HEK293 (cell line): ENCODE measurements at regions not wholly inside any gene's neighbourhood (a gene's known extent, or its start where the extent isn't known, plus 50 kb on each side); places are given as distances from the start of the nearest gene placed in this dataset.

Source experiments
- CTCF ChIA-PET: fragments of 350-600 bp; formaldehyde crosslinking; extraction: SDS; loops from one replicate; lab custom pipeline; 2021; ENCODE audit warnings: antibody characterized with exemption; lab: Yijun Ruan, JAX
- POLR2A ChIA-PET: fragments of 300-600 bp; formaldehyde crosslinking; extraction: SDS; loops from one replicate; lab custom pipeline; 2020; ENCODE audit warnings: antibody characterized with exemption, inconsistent platforms; lab: Yijun Ruan, JAX
- H3K27ac ChIP-seq: fragments of 200-500 bp; sonication (Bioruptor generic); 2 replicates; pipeline ENCODE4 v1.5.1; 2014; ENCODE audit warnings: low read depth, low read length, control low read depth, inconsistent platforms; ENCODE audit errors: extremely low read depth
- H3K36me3 ChIP-seq, 2 experiments: fragments of 200-500 bp in 1 of 2; sonication (Bioruptor generic) in 1 of 2; 1 replicate in 1 of 2; 2 replicates in 1 of 2; pipeline ENCODE4 v1.5.1; 2014 to 2017; ENCODE audit warnings: inconsistent platforms in 2 of 2, low read length in 2 of 2; ENCODE audit not compliant: control insufficient read depth in 2 of 2, insufficient read depth in 1 of 2
- H3K4me1 ChIP-seq: fragments of 200-500 bp; sonication (Bioruptor generic); 2 replicates; pipeline ENCODE4 v1.5.1; 2014; ENCODE audit warnings: mild to moderate bottlenecking, low read length, inconsistent platforms; ENCODE audit not compliant: control insufficient read depth, insufficient read depth
- H3K4me3 ChIP-seq: 2 replicates; pipeline ENCODE4 v1.5.1; 2011; ENCODE audit warnings: low read depth, mild to moderate bottlenecking, control low read depth, low read length, moderate library complexity
- H3K9me3 ChIP-seq: fragments of 200-500 bp; sonication (Bioruptor generic); 2 replicates; pipeline ENCODE4 v1.5.1; 2014; ENCODE audit warnings: low read depth, low read length, inconsistent platforms; ENCODE audit not compliant: control insufficient read depth, insufficient read depth
- HOXC10 ChIP-seq: sonication (generic); formaldehyde crosslinking; IDR thresholded peaks from 2 replicates; pipeline ENCODE4 v1.8.1; 2023; ENCODE audit warnings: mild to moderate bottlenecking, missing genetic modification reagents
- INSM2 ChIP-seq: fragments of 450-650 bp; formaldehyde crosslinking; IDR thresholded peaks from 2 replicates; pipeline ENCODE4 v1.5.1; 2016; ENCODE audit warnings: missing biosample characterization, missing genetic modification characterization
- OSR2 ChIP-seq: fragments of 450-650 bp; formaldehyde crosslinking; IDR thresholded peaks from 2 replicates; pipeline ENCODE4 v1.5.1; 2016; ENCODE audit warnings: missing biosample characterization, missing genetic modification characterization
- PBX3 ChIP-seq: sonication (generic); formaldehyde crosslinking; IDR thresholded peaks from 2 replicates; pipeline ENCODE4 v1.8.1; 2022; ENCODE audit warnings: mild to moderate bottlenecking, moderate library complexity, missing genetic modification reagents
- RBAK ChIP-seq: fragments of 450-650 bp; formaldehyde crosslinking; IDR thresholded peaks from 2 replicates; pipeline ENCODE4 v1.5.1; 2016; ENCODE audit warnings: missing biosample characterization, missing genetic modification characterization
- TSHZ1 ChIP-seq: fragments of 450-650 bp; formaldehyde crosslinking; IDR thresholded peaks from 2 replicates; pipeline ENCODE4 v1.5.1; 2016; ENCODE audit warnings: missing biosample characterization, missing genetic modification characterization, borderline replicate concordance
- ZFP3 ChIP-seq: fragments of 450-650 bp; formaldehyde crosslinking; IDR thresholded peaks from 2 replicates; pipeline ENCODE4 v1.5.1; 2016; ENCODE audit warnings: low read depth, missing biosample characterization, missing genetic modification characterization
- ZFP41 ChIP-seq: fragments of 450-650 bp; formaldehyde crosslinking; IDR thresholded peaks from 2 replicates; pipeline ENCODE4 v1.5.1; 2016; ENCODE audit warnings: missing biosample characterization, missing genetic modification characterization, borderline replicate concordance
- ZNF114 ChIP-seq: fragments of 450-650 bp; formaldehyde crosslinking; IDR thresholded peaks from 2 replicates; pipeline ENCODE4 v1.5.0; 2017; ENCODE audit warnings: missing biosample characterization, missing genetic modification characterization
- ZNF155 ChIP-seq: fragments of 450-650 bp; formaldehyde crosslinking; IDR thresholded peaks from 2 replicates; pipeline ENCODE4 v1.5.1; 2016; ENCODE audit warnings: missing biosample characterization, missing genetic modification characterization
- ZNF157 ChIP-seq: fragments of 450-650 bp; formaldehyde crosslinking; IDR thresholded peaks from 2 replicates; pipeline ENCODE4 v1.5.1; 2016; ENCODE audit warnings: missing biosample characterization, missing genetic modification characterization
- ZNF174 ChIP-seq: fragments of 450-650 bp; formaldehyde crosslinking; IDR thresholded peaks from 2 replicates; pipeline ENCODE4 v1.5.0; 2017; ENCODE audit warnings: missing biosample characterization, mild to moderate bottlenecking, missing genetic modification characterization
- ZNF175 ChIP-seq: fragments of 450-650 bp; formaldehyde crosslinking; IDR thresholded peaks from 2 replicates; pipeline ENCODE4 v1.5.1; 2016; ENCODE audit warnings: missing biosample characterization, missing genetic modification characterization
- ZNF214 ChIP-seq: fragments of 450-650 bp; formaldehyde crosslinking; IDR thresholded peaks from 2 replicates; pipeline ENCODE4 v1.5.1; 2017; ENCODE audit warnings: missing biosample characterization, mild to moderate bottlenecking, missing genetic modification characterization, borderline replicate concordance
- ZNF292 ChIP-seq: fragments of 450-650 bp; formaldehyde crosslinking; IDR thresholded peaks from 2 replicates; pipeline ENCODE4 v1.5.1; 2016; ENCODE audit warnings: low read depth, missing biosample characterization, missing genetic modification characterization, borderline replicate concordance
- ZNF354C ChIP-seq: fragments of 450-650 bp; formaldehyde crosslinking; IDR thresholded peaks from 2 replicates; pipeline ENCODE4 v1.5.1; 2016; ENCODE audit warnings: missing biosample characterization, missing genetic modification characterization, low read depth, borderline replicate concordance
- ZNF510 ChIP-seq: fragments of 450-650 bp; formaldehyde crosslinking; IDR thresholded peaks from 2 replicates; pipeline ENCODE4 v1.5.1; 2018; ENCODE audit warnings: mild to moderate bottlenecking, missing genetic modification characterization, missing biosample characterization; ENCODE audit not compliant: insufficient replicate concordance
- ZNF560 ChIP-seq: fragments of 450-650 bp; formaldehyde crosslinking; IDR thresholded peaks from 2 replicates; pipeline ENCODE4 v1.5.1; 2017; ENCODE audit warnings: missing biosample characterization, missing genetic modification characterization, borderline replicate concordance
- ZNF585B ChIP-seq: fragments of 450-650 bp; formaldehyde crosslinking; IDR thresholded peaks from 2 replicates; pipeline ENCODE4 v1.5.1; 2016; ENCODE audit warnings: missing biosample characterization, missing genetic modification characterization
- ZNF596 ChIP-seq: fragments of 450-650 bp; IDR thresholded peaks from 2 replicates; pipeline ENCODE4 v1.5.0; 2018; ENCODE audit warnings: missing biosample characterization, mild to moderate bottlenecking, missing genetic modification characterization, moderate library complexity
- ZNF76 ChIP-seq: fragments of 450-650 bp; formaldehyde crosslinking; IDR thresholded peaks from 2 replicates; pipeline ENCODE4; 2016; ENCODE audit warnings: low read depth, missing biosample characterization, missing genetic modification characterization, borderline replicate concordance
- ZSCAN23 ChIP-seq: fragments of 450-650 bp; formaldehyde crosslinking; IDR thresholded peaks from 2 replicates; pipeline ENCODE4 v1.5.1; 2016; ENCODE audit warnings: missing biosample characterization, missing genetic modification characterization
- TF ChIP-seq, protein P1 (sequence below): fragments of 450-650 bp; IDR thresholded peaks from 2 replicates; pipeline ENCODE4 v1.5.1; 2018; ENCODE audit warnings: missing biosample characterization, missing genetic modification characterization
- TF ChIP-seq, protein P2 (sequence below): fragments of 450-650 bp; formaldehyde crosslinking; IDR thresholded peaks from 2 replicates; pipeline ENCODE4 v1.5.1; 2016; ENCODE audit warnings: missing biosample characterization, missing genetic modification characterization
- TF ChIP-seq, protein P3 (sequence below): fragments of 450-650 bp; formaldehyde crosslinking; IDR thresholded peaks from 2 replicates; pipeline ENCODE4 v1.5.1; 2017; ENCODE audit warnings: missing biosample characterization, missing genetic modification characterization

DNA sequence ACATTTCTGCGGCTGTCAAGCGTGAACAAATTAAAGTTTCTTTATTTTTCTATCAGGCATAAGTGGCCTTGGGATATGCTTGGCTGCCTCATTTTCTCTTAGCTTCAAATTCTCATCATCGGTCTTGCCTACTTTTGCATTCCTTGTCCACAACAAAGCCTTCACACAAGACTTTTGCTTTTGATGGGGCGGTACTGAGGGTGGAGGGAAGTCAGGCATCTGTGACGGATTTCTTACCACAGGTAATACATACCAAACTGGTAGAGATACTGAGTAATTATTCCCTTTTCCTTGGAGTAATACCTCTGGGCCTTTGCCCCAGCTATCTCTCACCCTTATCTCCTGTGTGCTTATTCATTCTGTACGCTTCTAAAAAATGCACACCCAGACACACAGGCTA, 468.3 kb upstream of the RGPD4 start:
- no peak overlapping the region for H3K27ac ChIP-seq
- POLR2A ChIA-PET = no interaction called here
- no peaks in the 10 kb centered on the region for H3K4me1 ChIP-seq
- no peaks in the 10 kb centered on the region for H3K9me3 ChIP-seq
- CTCF ChIA-PET = no interaction called here
- TF ChIP-seq ZSCAN23 (tag by site-specific recombination) (no peak), ZNF596 (tag by site-specific recombination) (no peak), ZNF510 (tag by site-specific recombination) (no peak), ZNF114 (tag by site-specific recombination) (no peak), ZNF585B (tag by site-specific recombination) (no peak), ZNF174 (tag by site-specific recombination) (no peak), HOXC10 (CRISPR knock-in tag) (no peak), ZNF155 (tag by site-specific recombination) (no peak), RBAK (tag by site-specific recombination) (no peak), INSM2 (tag by site-specific recombination) (no peak), TSHZ1 (tag by site-specific recombination) (no peak), ZFP41 (no peak), ZNF292 (tag by site-specific recombination) (no peak), ZNF76 (tag by site-specific recombination) (no peak)
- TF ChIP-seq, protein P1, sequence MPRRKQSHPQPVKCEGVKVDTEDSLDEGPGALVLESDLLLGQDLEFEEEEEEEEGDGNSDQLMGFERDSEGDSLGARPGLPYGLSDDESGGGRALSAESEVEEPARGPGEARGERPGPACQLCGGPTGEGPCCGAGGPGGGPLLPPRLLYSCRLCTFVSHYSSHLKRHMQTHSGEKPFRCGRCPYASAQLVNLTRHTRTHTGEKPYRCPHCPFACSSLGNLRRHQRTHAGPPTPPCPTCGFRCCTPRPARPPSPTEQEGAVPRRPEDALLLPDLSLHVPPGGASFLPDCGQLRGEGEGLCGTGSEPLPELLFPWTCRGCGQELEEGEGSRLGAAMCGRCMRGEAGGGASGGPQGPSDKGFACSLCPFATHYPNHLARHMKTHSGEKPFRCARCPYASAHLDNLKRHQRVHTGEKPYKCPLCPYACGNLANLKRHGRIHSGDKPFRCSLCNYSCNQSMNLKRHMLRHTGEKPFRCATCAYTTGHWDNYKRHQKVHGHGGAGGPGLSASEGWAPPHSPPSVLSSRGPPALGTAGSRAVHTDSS (tag by site-specific recombination) = no peak
- no peaks in the 10 kb centered on the region for H3K36me3 ChIP-seq
- H3K4me3 ChIP-seq = no peak overlapping the region

- Histone ChIP-seq H3K4me3 (no peak overlapping the region), H3K9me3 (no peaks in the 10 kb centered on the region), H3K27ac (no peak overlapping the region), H3K4me1 (no peaks in the 10 kb centered on the region), H3K36me3 (no peaks in the 10 kb centered on the region)
- ChIA-PET CTCF (no interaction called here), POLR2A (no interaction called here)
- TF ChIP-seq OSR2 (tag by site-specific recombination) (no peak), PBX3 (CRISPR knock-in tag) (no peak), ZNF560 (tag by site-specific recombination) (no peak), ZNF354C (tag by site-specific recombination) (no peak), ZNF157 (no peak), ZNF175 (no peak), ZFP3 (tag by site-specific recombination) (no peak), ZNF214 (tag by site-specific recombination) (no peak)
- TF ChIP-seq, protein P2, sequence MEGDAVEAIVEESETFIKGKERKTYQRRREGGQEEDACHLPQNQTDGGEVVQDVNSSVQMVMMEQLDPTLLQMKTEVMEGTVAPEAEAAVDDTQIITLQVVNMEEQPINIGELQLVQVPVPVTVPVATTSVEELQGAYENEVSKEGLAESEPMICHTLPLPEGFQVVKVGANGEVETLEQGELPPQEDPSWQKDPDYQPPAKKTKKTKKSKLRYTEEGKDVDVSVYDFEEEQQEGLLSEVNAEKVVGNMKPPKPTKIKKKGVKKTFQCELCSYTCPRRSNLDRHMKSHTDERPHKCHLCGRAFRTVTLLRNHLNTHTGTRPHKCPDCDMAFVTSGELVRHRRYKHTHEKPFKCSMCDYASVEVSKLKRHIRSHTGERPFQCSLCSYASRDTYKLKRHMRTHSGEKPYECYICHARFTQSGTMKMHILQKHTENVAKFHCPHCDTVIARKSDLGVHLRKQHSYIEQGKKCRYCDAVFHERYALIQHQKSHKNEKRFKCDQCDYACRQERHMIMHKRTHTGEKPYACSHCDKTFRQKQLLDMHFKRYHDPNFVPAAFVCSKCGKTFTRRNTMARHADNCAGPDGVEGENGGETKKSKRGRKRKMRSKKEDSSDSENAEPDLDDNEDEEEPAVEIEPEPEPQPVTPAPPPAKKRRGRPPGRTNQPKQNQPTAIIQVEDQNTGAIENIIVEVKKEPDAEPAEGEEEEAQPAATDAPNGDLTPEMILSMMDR (tag by site-specific recombination) = no peak
- TF ChIP-seq, protein P3, sequence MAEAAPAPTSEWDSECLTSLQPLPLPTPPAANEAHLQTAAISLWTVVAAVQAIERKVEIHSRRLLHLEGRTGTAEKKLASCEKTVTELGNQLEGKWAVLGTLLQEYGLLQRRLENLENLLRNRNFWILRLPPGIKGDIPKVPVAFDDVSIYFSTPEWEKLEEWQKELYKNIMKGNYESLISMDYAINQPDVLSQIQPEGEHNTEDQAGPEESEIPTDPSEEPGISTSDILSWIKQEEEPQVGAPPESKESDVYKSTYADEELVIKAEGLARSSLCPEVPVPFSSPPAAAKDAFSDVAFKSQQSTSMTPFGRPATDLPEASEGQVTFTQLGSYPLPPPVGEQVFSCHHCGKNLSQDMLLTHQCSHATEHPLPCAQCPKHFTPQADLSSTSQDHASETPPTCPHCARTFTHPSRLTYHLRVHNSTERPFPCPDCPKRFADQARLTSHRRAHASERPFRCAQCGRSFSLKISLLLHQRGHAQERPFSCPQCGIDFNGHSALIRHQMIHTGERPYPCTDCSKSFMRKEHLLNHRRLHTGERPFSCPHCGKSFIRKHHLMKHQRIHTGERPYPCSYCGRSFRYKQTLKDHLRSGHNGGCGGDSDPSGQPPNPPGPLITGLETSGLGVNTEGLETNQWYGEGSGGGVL (tag by site-specific recombination) = no peak
Measured at GRCh38 chr2:107359021-107359420, 467.7 kb upstream of the RGPD4 start.
